HK-2 (cell line): ENCODE measurements at regions not wholly inside any gene's neighbourhood (a gene's known extent, or its start where the extent isn't known, plus 50 kb on each side); places are given as distances from the start of the nearest gene placed in this dataset.
"Not testable (repeated sequence)": the region's sequence is repeated elsewhere in the genome, so short reads cannot be mapped to it uniquely, and the experiment has no call there.

Experiments
- DNase-seq: peaks from one replicate; pipeline ENCODE4 v3.0.0-alpha.2; 2018; ENCODE audit not compliant: unreplicated experiment

- DNase-seq: no peak
Measured at GRCh38 chr7:113389112-113389646, 270.8 kb upstream of the SMIM30 start.

- no peak for DNase-seq
Measured at GRCh38 chr7:113383638-113384037, 265.3 kb upstream of the SMIM30 start.

- no peak for DNase-seq
Measured at GRCh38 chr7:113379746-113380145, 261.4 kb upstream of the SMIM30 start.

GRCh38 chr7:113374955-113375354 lies 256.6 kb upstream of the SMIM30 start:
- no peak for DNase-seq

- no peak for DNase-seq
Measured at GRCh38 chr7:113373863-113374262, 255.5 kb upstream of the SMIM30 start.

GRCh38 chr7:113371416-113372043 lies 253.2 kb upstream of the SMIM30 start:
- no peak for DNase-seq

GRCh38 chr7:113370910-113371309 lies 252.6 kb upstream of the SMIM30 start:
- no peak for DNase-seq

- DNase-seq: no peak
Measured at GRCh38 chr7:113368256-113368655, 249.9 kb upstream of the SMIM30 start.

- DNase-seq: no peak
Measured at GRCh38 chr7:113367041-113367586, 248.8 kb upstream of the SMIM30 start.

- DNase-seq: no peak
Measured at GRCh38 chr7:113366122-113366521, 247.8 kb upstream of the SMIM30 start.

- no peak for DNase-seq
Measured at GRCh38 chr7:113349339-113349738, 231.0 kb upstream of the SMIM30 start.

GRCh38 chr7:113339661-113340060 lies 221.3 kb upstream of the SMIM30 start:
- no peak for DNase-seq

GRCh38 chr7:113338071-113338696 lies 219.8 kb upstream of the SMIM30 start:
- DNase-seq: no peak

- DNase-seq: not testable (repeated sequence)
Measured at GRCh38 chr7:113336838-113337237, 218.5 kb upstream of the SMIM30 start.

GRCh38 chr7:113331155-113331898 lies 213.0 kb upstream of the SMIM30 start:
- no peak for DNase-seq

- no peak for DNase-seq
Measured at GRCh38 chr7:113321201-113321600, 202.8 kb upstream of the SMIM30 start.

GRCh38 chr7:113320419-113320818 lies 202.1 kb upstream of the SMIM30 start:
- no peak for DNase-seq

- DNase-seq: no peak
Measured at GRCh38 chr7:113314594-113314993, 196.2 kb upstream of the SMIM30 start.

- DNase-seq: no peak
Measured at GRCh38 chr7:113308399-113308798, 190.0 kb upstream of the SMIM30 start.

- DNase-seq: no peak
Measured at GRCh38 chr7:113307147-113307546, 188.8 kb upstream of the SMIM30 start.

- no peak for DNase-seq
Measured at GRCh38 chr7:113306302-113306701, 187.9 kb upstream of the SMIM30 start.

GRCh38 chr7:113304104-113304503 lies 185.8 kb upstream of the SMIM30 start:
- no peak for DNase-seq
